ENCODE measurements at regions not wholly inside any gene's neighbourhood (a gene's known extent, or its start where the extent isn't known, plus 50 kb on each side); places are given as distances from the start of the nearest gene placed in this dataset.
"Not testable (repeated sequence)": the region's sequence is repeated elsewhere in the genome, so short reads cannot be mapped to it uniquely, and the experiment has no call there.

DNA sequence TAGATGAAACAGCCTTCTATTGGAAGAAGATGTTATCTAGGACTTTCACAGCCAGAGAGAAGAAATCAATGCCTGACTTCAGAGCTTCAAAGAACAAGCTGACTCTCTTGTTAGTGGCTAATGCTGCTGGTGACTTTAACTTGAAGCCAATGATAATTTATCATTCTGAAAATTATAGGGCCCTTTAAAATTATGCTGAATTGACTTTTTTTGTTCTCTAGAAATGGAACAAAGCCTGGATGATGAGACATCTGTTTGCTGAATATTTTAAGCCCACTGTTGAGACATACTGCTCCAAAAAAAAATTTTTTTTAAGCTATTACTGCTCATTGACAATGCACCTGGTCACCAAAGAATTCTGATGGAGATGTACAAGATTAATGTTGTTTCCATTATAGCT, 189.2 kb downstream of the MBL2 start:
- Histone ChIP-seq H3K4me3 (ENCODE audit: low read length) (no peak overlapping the region), H3K9ac (ENCODE audit: low read depth, low read length) (no peak overlapping the region), H3K27me3 (ENCODE audit: control insufficient read depth, insufficient read depth, low read length) (no peaks in the 10 kb centered on the region)

DNA sequence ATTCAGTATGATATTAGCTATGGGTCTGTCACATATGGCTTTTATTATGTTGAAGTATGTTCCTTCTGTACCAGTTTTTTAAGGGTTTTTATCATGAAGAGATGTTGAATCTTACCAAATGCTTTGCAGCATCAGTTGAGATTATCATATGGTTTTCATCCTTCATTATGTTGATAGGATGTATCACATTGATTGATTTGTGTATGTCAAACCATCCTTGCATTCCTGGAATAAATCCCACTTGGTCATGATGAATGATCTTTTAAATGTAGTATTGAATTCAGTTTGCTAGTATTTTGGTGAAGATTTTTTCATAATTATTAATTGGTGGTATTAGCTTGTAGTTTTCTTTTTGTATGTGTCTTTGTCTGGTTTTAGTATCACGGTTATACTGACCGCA, 185.9 kb downstream of the MBL2 start:
- Histone ChIP-seq H3K36me3 (ENCODE audit: insufficient read depth, low read length) (no peaks in the 10 kb centered on the region), H3K4me1 (ENCODE audit: control insufficient read depth, insufficient read depth, low read length) (no peaks in the 10 kb centered on the region), H3K27me3 (ENCODE audit: control insufficient read depth, insufficient read depth, low read length) (no peaks in the 10 kb centered on the region), H3K9me3 (replicated peaks; ENCODE audit: low read length) (no peaks in the 10 kb centered on the region), H3K4me2 (ENCODE audit: low read length) (no peak overlapping the region), H3K4me3 (ENCODE audit: low read length) (no peak overlapping the region), H3K9ac (ENCODE audit: low read depth, low read length) (no peak overlapping the region)

More for the DNA sequence above, 189.2 kb downstream of the MBL2 start:
- H3K9me3 ChIP-seq (replicated peaks; ENCODE audit: low read length): no peaks in the 10 kb centered on the region
- H3K4me1 ChIP-seq (ENCODE audit: control insufficient read depth, insufficient read depth, low read length): no peaks in the 10 kb centered on the region
- no peaks in the 10 kb centered on the region for H3K36me3 ChIP-seq (ENCODE audit: insufficient read depth, low read length)
- H3K4me2 ChIP-seq (ENCODE audit: low read length): no peak overlapping the region

DNA sequence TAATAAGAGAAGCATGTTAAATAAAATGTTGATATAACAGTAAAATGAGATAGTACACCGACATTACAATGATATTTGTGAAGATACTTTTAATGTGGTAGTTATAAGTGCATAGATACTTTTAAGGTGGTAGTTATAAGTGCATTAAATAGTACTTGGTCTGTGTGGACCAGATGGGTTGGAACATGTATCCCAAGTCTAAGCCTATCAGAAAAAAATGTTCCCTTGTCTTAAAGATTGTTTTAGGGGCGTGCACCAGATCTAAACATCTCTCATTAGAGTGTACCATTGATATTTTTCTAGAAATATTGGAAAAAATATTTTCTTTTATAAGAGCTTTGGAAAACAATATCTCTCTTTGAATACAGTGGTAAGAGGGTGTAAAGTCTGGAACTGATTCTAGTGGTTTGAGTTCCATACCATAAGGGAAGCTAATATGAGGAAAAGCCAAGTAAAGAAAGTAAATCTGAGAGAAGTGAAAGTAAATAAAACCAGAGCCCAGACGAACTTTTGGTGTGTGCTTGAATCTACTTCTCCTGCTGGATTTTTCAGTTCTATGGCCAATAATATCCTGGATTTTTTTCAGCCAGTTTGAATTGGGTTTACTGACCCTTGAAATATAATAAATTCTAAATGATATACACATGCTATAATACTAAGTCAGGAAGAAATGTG, 175.3 kb downstream of the MBL2 start:
- Histone ChIP-seq H3K4me3 (ENCODE audit: low read length) (peak overlapping the region; percentile 47), H3K36me3 (ENCODE audit: insufficient read depth, low read length) (no peaks in the 10 kb centered on the region), H3K9ac (ENCODE audit: low read depth, low read length) (peak overlapping the region; percentile 51), H3K4me1 (ENCODE audit: control insufficient read depth, insufficient read depth, low read length) (no peaks in the 10 kb centered on the region), H3K9me3 (replicated peaks; ENCODE audit: low read length) (no peaks in the 10 kb centered on the region), H3K27me3 (ENCODE audit: control insufficient read depth, insufficient read depth, low read length) (no peaks in the 10 kb centered on the region), H3K4me2 (ENCODE audit: low read length) (peak overlapping the region; percentile 67)

DNA sequence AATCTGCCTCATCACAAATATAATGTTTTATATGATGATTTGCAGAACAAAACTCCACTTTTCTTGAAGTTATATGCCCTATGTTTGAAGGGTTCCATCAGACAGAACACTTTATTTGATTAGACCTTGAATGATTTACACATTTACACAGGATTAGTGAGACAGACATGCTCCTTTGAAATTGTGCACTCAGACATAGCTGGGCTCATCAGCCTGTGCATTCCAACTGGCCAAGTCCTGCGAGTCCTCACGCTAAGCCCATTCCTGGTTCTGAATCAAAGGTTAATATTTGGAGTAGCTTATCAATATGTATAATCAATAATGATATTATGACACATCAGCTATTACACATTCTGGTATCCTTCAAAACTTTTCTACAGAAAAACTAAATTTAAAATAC, 173.6 kb downstream of the MBL2 start:
- H3K4me2 ChIP-seq (ENCODE audit: low read length): no peak overlapping the region
- H3K27me3 ChIP-seq (ENCODE audit: control insufficient read depth, insufficient read depth, low read length): no peaks in the 10 kb centered on the region
- no peaks in the 10 kb centered on the region for H3K9me3 ChIP-seq (replicated peaks; ENCODE audit: low read length)

DNA sequence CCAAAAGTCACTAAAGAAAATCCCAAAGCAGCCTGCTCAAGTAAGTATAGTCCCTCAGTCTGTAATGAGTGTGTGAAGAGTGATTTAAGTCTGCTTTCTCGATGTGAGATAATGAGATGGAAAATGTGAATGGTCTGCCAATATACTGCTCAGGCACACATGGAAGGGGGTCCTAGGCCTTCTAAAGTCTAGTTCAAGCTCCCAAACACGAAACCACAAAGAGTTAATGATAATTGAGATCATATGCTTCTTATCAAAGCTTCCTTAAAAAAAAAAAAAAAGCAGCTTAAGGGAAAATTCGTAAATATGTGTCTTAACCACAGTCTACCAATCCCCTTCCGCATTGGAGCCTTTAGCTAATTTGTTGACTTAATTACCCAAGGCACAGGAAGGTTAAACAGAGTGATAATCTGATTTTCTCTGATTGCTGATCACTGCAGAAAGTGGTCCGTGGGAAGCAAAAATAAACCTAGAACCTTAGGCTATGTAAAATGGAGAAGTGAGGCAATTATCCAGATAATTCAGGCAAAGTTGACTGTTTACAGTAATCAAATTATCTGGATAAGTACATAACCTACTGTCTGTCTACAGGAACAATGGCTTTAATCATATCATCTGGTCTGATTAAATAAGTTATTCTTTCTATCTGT, 172.9 kb downstream of the MBL2 start:
- Histone ChIP-seq H3K4me1 (ENCODE audit: control insufficient read depth, insufficient read depth, low read length) (no peaks in the 10 kb centered on the region), H3K36me3 (ENCODE audit: insufficient read depth, low read length) (no peaks in the 10 kb centered on the region), H3K9ac (ENCODE audit: low read depth, low read length) (no peak overlapping the region), H3K4me3 (ENCODE audit: low read length) (no peak overlapping the region), H3K9me3 (replicated peaks; ENCODE audit: low read length) (no peaks in the 10 kb centered on the region), H3K27me3 (ENCODE audit: control insufficient read depth, insufficient read depth, low read length) (no peaks in the 10 kb centered on the region), H3K4me2 (ENCODE audit: low read length) (no peak overlapping the region)

More for the DNA sequence above, 173.6 kb downstream of the MBL2 start:
- Histone ChIP-seq H3K9ac (ENCODE audit: low read depth, low read length) (no peak overlapping the region), H3K4me1 (ENCODE audit: control insufficient read depth, insufficient read depth, low read length) (no peaks in the 10 kb centered on the region), H3K36me3 (ENCODE audit: insufficient read depth, low read length) (no peaks in the 10 kb centered on the region), H3K4me3 (ENCODE audit: low read length) (no peak overlapping the region)

DNA sequence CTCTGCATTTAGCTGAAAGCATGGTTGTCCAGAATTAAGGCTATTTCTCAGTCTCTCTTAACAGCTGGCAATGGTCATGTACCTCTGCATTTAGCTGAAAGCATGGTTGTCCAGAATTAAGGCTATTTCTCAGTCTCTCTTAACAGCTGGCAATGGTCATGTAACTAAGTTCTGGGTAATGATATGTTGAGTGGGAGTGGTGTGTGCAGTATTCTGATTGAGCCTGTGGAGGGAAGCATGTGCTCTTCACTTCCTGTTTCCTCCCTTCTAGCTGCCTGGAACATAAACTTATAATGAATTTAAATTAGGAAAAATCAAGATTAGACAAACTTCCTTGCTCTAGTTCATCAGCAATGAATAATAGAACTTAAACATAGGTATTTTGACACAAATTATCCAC, 168.5 kb downstream of the MBL2 start:
- not testable (repeated sequence) for H3K4me1 ChIP-seq (ENCODE audit: control insufficient read depth, insufficient read depth, low read length); H3K9ac ChIP-seq (ENCODE audit: low read depth, low read length); H3K27me3 ChIP-seq (ENCODE audit: control insufficient read depth, insufficient read depth, low read length); H3K36me3 ChIP-seq (ENCODE audit: insufficient read depth, low read length); H3K4me2 ChIP-seq (ENCODE audit: low read length); H3K4me3 ChIP-seq (ENCODE audit: low read length); H3K9me3 ChIP-seq (replicated peaks; ENCODE audit: low read length)

DNA sequence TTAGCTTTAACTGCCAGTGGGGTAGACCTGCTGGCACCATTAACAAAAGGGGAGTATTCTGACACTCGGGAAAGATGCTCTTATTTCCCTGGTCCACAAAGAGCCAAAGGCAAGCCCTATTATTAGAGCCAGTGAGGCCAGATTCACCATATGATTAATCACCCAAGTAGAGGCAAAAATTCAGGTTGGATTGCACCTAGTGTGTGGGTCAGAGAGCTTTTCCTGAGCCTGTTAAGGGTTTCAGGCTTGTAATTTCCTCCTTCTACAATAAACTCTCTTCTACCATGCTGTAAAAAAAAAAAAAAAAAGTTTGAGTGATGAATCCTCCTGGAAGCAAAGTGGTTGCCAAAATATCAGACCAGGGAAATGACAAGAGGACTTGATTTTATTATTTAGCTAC, 163.5 kb downstream of the MBL2 start:
- Histone ChIP-seq H3K27me3 (ENCODE audit: control insufficient read depth, insufficient read depth, low read length) (no peaks in the 10 kb centered on the region), H3K4me3 (ENCODE audit: low read length) (no peak overlapping the region), H3K4me1 (ENCODE audit: control insufficient read depth, insufficient read depth, low read length) (peaks cover 9% of the 10 kb centered on the region), H3K36me3 (ENCODE audit: insufficient read depth, low read length) (no peaks in the 10 kb centered on the region), H3K4me2 (ENCODE audit: low read length) (no peak overlapping the region), H3K9me3 (replicated peaks; ENCODE audit: low read length) (no peaks in the 10 kb centered on the region), H3K9ac (ENCODE audit: low read depth, low read length) (no peak overlapping the region)

DNA sequence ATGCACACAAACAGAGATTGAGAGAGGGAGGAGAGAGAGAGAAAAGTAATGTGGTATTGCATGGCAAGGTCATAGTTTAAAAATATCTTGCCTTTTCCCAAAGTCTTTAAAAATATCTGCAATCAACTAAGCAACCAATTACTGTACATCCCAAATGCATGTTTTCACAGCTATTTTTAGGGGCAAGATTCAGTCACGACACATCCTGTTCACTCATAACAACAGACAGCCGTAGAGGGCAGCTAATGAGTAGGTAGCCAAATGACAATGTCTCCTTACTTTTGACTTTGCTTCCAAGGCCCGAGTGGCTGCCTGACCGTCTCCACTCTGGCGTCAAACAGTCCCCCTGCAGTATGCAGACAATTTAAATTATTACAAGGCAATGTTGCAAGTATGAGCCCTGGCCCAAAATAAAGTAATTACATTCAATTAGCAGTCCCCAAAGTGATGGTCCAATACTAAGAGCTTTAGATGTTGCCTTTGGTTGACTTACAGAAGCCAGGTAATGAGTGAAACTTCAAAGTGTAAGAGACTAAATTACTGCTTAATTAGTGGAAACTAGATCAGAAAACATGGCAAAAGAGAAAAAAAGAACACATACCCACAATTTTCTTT, 162.9 kb downstream of the MBL2 start:
- Histone ChIP-seq H3K9ac (ENCODE audit: low read depth, low read length) (no peak overlapping the region), H3K4me3 (ENCODE audit: low read length) (no peak overlapping the region), H3K4me2 (ENCODE audit: low read length) (no peak overlapping the region), H3K27me3 (ENCODE audit: control insufficient read depth, insufficient read depth, low read length) (no peaks in the 10 kb centered on the region), H3K4me1 (ENCODE audit: control insufficient read depth, insufficient read depth, low read length) (peaks cover 9% of the 10 kb centered on the region), H3K9me3 (replicated peaks; ENCODE audit: low read length) (no peaks in the 10 kb centered on the region), H3K36me3 (ENCODE audit: insufficient read depth, low read length) (no peaks in the 10 kb centered on the region)

DNA sequence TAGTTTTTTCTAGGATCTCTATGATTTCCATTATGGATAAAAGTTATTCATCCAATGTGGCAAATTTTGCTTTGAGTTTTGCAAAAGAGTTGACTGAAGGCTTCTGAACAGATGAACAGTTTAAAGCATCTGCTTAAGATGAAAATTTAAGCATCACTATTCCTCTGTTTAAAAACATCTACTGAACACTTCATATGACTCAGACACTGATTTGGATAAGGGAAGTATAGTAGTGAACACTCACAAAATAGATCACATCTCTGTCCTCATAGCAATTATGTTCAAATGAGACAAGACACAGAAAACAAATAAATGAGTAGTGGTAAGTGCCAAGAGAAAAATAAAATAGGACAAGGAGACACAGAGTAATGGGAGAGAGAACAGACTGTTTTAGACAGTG, 157.3 kb downstream of the MBL2 start:
- H3K36me3 ChIP-seq (ENCODE audit: insufficient read depth, low read length): no peaks in the 10 kb centered on the region
- H3K9ac ChIP-seq (ENCODE audit: low read depth, low read length): no peak overlapping the region
- peaks cover 24% of the 10 kb centered on the region for H3K4me1 ChIP-seq (ENCODE audit: control insufficient read depth, insufficient read depth, low read length)
- no peak overlapping the region for H3K4me2 ChIP-seq (ENCODE audit: low read length)
- no peaks in the 10 kb centered on the region for H3K9me3 ChIP-seq (replicated peaks; ENCODE audit: low read length)
- no peak overlapping the region for H3K4me3 ChIP-seq (ENCODE audit: low read length)
- no peaks in the 10 kb centered on the region for H3K27me3 ChIP-seq (ENCODE audit: control insufficient read depth, insufficient read depth, low read length)

DNA sequence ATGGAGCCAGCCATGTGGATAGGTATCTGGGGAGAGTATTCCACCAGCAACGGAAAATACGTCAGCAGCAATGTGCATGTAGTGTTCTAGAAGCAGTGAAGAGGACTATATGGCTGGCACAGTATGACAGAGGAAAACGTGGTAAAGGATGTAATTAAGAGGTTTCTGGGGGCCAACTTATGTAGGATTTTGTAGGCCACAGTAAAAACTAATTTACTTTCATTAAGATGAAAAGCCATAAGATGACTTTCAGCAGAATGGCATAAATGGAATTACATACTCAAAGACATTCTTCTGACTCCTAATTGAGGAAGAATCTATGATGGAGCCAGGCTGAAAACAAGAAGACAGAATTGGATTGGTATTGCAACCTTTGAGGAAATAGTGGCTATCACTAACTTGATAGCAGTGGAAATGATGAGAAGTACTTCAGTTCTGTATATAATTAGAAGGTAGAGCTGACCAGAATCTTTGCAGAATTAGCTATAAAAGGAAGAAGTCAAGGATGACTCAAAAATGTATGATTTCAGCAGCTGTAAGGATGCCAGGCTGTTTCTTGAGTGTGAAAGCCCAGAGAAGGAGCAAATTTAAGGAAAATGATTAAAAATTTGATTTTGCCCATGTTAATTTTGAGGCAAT, 156.7 kb downstream of the MBL2 start:
- H3K4me1 ChIP-seq (ENCODE audit: control insufficient read depth, insufficient read depth, low read length): peaks cover 28% of the 10 kb centered on the region
- no peak overlapping the region for H3K4me3 ChIP-seq (ENCODE audit: low read length)
- no peaks in the 10 kb centered on the region for H3K9me3 ChIP-seq (replicated peaks; ENCODE audit: low read length)
- H3K9ac ChIP-seq (ENCODE audit: low read depth, low read length): no peak overlapping the region
- H3K36me3 ChIP-seq (ENCODE audit: insufficient read depth, low read length): no peaks in the 10 kb centered on the region
- H3K4me2 ChIP-seq (ENCODE audit: low read length): no peak overlapping the region
- no peaks in the 10 kb centered on the region for H3K27me3 ChIP-seq (ENCODE audit: control insufficient read depth, insufficient read depth, low read length)

DNA sequence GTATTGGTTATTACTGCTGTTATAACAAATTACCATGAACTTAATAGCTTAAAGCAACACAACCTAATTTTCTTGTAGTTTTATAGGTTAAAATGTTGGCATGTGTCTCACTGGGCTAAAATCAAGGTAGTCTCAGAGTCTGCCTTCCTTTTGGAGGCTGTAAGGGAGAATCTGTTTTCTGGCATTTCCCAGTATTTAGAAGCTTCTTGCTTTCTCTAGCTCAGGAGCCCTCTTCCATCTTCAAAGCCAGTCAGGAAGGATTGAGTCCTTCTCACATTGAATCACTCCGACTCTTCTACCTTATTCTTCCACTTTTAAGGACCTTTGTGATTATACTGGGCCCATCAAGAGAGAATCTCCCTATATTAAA, 156.2 kb downstream of the MBL2 start:
- Histone ChIP-seq H3K4me3 (ENCODE audit: low read length) (no peak overlapping the region), H3K4me2 (ENCODE audit: low read length) (no peak overlapping the region), H3K9me3 (replicated peaks; ENCODE audit: low read length) (no peaks in the 10 kb centered on the region), H3K36me3 (ENCODE audit: insufficient read depth, low read length) (no peaks in the 10 kb centered on the region), H3K4me1 (ENCODE audit: control insufficient read depth, insufficient read depth, low read length) (peaks cover 33% of the 10 kb centered on the region), H3K27me3 (ENCODE audit: control insufficient read depth, insufficient read depth, low read length) (no peaks in the 10 kb centered on the region), H3K9ac (ENCODE audit: low read depth, low read length) (no peak overlapping the region)
